OCI-LY3 (cell line): ENCODE measurements at regions not wholly inside any gene's neighbourhood (a gene's known extent, or its start where the extent isn't known, plus 50 kb on each side); places are given as distances from the start of the nearest gene placed in this dataset.
A peak's percentile ranks its signal among the peaks of the same experiment; 100 is the strongest.

ENCODE experiments used
- H2AFZ ChIP-seq: fragments of 200-600, 300-600 bp; shearing (Covaris generic); 2 replicates; pipeline ENCODE4 v1.6.0; 2014; ENCODE audit warnings: antibody characterized with exemption, low read depth, low read length
- H3K27ac ChIP-seq: fragments of 200-600, 300-600 bp; sonication (generic); 2 replicates; pipeline ENCODE4 v1.5.1; 2014; ENCODE audit warnings: mild to moderate bottlenecking, low read length, moderate library complexity, mixed read lengths
- H3K27me3 ChIP-seq: fragments of 200-600, 300-600 bp; sonication (generic); 2 replicates; pipeline ENCODE4 v1.6.1; 2014; ENCODE audit warnings: low read depth, low read length, mixed read lengths
- H3K36me3 ChIP-seq: fragments of 200-600, 300-600 bp; sonication (generic); replicated peaks from 2 replicates; pipeline ENCODE3; 2014; ENCODE audit warnings: low read depth, low read length, mixed read lengths
- H3K4me1 ChIP-seq: fragments of 300-600, 200-600 bp; sonication (generic); 2 replicates; pipeline ENCODE4 v1.6.1; 2014; ENCODE audit warnings: low read length, mixed read lengths
- H3K4me2 ChIP-seq: fragments of 200-600, 300-600 bp; sonication (generic); 2 replicates; pipeline ENCODE4 v1.6.1; 2014; ENCODE audit warnings: low read length, mixed read lengths
- H3K4me3 ChIP-seq: fragments of 300-600, 200-600 bp; sonication (generic); 2 replicates; pipeline ENCODE4 v1.5.1; 2014; ENCODE audit warnings: antibody characterized with exemption, mild to moderate bottlenecking, low read length, moderate library complexity
- H3K79me2 ChIP-seq: fragments of 300-600, 200-600 bp; shearing (Covaris generic); 2 replicates; pipeline ENCODE4 v1.6.1; 2014; ENCODE audit warnings: mild to moderate bottlenecking, low read length, mixed read lengths
- H3K9ac ChIP-seq: fragments of 300-600, 200-600 bp; shearing (Covaris generic); 2 replicates; pipeline ENCODE4 v1.6.0; 2014; ENCODE audit warnings: mild to moderate bottlenecking, low read length, moderate library complexity
- H3K9me3 ChIP-seq: fragments of 200-600, 300-600 bp; shearing (Covaris generic); 2 replicates; pipeline ENCODE4 v1.6.1; 2014; ENCODE audit warnings: low read length, mixed read lengths; ENCODE audit not compliant: insufficient read depth
- H4K20me1 ChIP-seq: fragments of 200-600, 300-600 bp; sonication (generic); 2 replicates; pipeline ENCODE4 v1.6.1; 2016; ENCODE audit warnings: low read length, mixed read lengths; ENCODE audit not compliant: insufficient read depth
- EZH2phosphoT487 ChIP-seq: fragments of 200-600 bp; shearing (Covaris generic); IDR thresholded peaks from 2 replicates; pipeline ENCODE4 v1.6.1; 2018; ENCODE audit warnings: antibody characterized with exemption, mixed run types, low read depth
- TF ChIP-seq, protein P1 (sequence below): fragments of 200-600, 300-600 bp; sonication (generic); IDR thresholded peaks from 2 replicates; pipeline ENCODE4 v1.5.1; 2014; ENCODE audit warnings: antibody characterized with exemption, low read length, low read depth

DNA sequence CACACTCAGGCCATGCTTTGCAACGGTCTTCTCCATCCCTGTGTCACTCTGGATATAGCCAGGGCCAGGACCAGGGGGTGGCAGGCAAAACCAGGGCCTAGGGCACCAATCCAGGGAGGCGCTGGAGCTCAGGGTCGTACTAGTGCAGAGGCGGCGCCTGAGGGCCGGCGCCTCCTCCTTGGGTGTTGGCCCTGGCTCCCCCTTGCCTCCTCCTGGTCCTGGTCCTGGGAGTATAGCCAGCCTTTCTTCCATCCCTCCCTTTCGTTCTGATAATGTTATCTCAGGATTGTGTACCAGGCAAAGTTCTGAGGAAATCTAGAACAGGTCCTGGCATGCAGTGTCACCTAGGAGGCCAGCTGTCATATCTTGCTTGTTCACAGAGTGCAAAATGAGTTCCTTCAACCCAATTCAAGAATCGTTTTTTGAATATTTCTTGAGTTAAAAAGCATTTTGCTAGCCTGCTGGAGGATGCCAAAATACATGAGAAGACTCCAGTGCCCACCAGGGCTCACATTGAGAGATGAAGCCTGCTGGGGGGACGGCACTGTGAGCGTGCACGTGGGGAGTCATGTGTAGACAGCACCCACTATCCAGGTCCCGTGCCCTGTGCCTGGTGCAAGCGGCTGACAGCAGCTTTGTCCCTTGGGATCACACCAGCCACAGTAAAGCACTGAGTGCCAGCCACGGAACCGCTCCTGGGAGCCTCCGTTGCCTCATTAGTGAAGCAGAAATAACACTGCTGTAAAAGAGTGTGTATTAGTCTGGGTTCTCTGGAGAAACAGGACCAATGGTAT is 106.9 kb upstream of the C7orf33 start:
- Histone ChIP-seq H3K9ac (no peak overlapping the region), H4K20me1 (no peaks in the 10 kb centered on the region), H3K4me2 (no peak overlapping the region), H3K27ac (no peak overlapping the region), H2AFZ (no peak overlapping the region), H3K4me3 (no peak overlapping the region), H3K27me3 (peaks cover 7% of the 10 kb centered on the region; the same call in 1 of the 2 replicates), H3K36me3 (no peaks in the 10 kb centered on the region), H3K4me1 (no peaks in the 10 kb centered on the region; the same call in 1 of the 2 replicates), H3K9me3 (no peaks in the 10 kb centered on the region), H3K79me2 (no peaks in the 10 kb centered on the region)
- no peak for TF ChIP-seq EZH2phosphoT487
- TF ChIP-seq, protein P1, sequence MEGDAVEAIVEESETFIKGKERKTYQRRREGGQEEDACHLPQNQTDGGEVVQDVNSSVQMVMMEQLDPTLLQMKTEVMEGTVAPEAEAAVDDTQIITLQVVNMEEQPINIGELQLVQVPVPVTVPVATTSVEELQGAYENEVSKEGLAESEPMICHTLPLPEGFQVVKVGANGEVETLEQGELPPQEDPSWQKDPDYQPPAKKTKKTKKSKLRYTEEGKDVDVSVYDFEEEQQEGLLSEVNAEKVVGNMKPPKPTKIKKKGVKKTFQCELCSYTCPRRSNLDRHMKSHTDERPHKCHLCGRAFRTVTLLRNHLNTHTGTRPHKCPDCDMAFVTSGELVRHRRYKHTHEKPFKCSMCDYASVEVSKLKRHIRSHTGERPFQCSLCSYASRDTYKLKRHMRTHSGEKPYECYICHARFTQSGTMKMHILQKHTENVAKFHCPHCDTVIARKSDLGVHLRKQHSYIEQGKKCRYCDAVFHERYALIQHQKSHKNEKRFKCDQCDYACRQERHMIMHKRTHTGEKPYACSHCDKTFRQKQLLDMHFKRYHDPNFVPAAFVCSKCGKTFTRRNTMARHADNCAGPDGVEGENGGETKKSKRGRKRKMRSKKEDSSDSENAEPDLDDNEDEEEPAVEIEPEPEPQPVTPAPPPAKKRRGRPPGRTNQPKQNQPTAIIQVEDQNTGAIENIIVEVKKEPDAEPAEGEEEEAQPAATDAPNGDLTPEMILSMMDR, result no peak

DNA sequence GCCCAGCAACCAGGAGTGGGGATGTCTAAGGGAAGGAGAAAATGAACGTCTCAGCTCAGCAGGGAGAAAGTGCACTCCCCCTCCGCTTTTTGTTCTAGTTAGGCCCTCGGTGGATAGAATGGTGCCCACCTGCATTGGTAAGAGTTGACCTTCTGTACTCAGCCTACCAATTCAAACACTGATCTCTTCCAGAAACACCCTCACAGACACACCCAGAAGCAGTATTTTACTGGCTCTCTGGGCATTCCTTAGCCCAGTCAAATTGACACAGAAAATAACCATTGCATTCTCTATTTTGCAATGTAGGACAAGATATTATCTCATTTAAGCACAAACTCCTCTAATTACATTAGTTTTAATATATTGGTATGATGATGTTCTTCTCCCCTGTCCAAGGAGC is 106.1 kb upstream of the C7orf33 start:
- Histone ChIP-seq H3K4me3 (no peak overlapping the region), H3K27me3 (peaks cover 3% of the 10 kb centered on the region; the same call in 1 of the 2 replicates), H3K9ac (no peak overlapping the region), H3K36me3 (no peaks in the 10 kb centered on the region), H3K9me3 (no peaks in the 10 kb centered on the region), H3K4me2 (no peak overlapping the region), H3K4me1 (no peaks in the 10 kb centered on the region; the same call in 1 of the 2 replicates), H3K27ac (no peak overlapping the region), H2AFZ (no peak overlapping the region), H4K20me1 (no peaks in the 10 kb centered on the region), H3K79me2 (no peaks in the 10 kb centered on the region)
- TF ChIP-seq, protein P1, result no peak
- TF ChIP-seq EZH2phosphoT487, result no peak

DNA sequence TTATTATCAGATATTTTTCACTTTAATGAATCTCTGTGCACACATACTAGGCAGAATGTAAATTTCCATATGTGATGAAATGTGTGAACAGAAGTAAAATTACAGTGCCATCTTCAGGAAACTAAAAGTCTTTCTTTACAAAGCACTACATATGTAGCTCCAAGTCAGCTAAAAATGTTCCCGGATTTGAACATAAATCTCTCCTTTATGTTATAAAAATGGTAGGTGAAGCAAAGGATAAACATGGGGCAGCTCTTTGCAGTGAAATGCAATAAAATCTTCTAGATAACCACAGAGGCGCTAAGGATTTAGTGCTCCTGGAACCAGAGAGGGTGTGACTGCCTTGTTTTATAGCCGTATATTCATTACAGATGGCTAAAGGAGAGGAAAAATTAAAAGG is 104.9 kb upstream of the C7orf33 start:
- no peaks in the 10 kb centered on the region for H4K20me1 ChIP-seq
- H3K4me1 ChIP-seq, result no peaks in the 10 kb centered on the region
- H3K27me3 ChIP-seq, result peaks cover 4% of the 10 kb centered on the region; the same call in 1 of the 2 replicates
- H2AFZ ChIP-seq, result no peak overlapping the region
- peak overlapping the region; percentile 35 for H3K4me2 ChIP-seq
- no peaks in the 10 kb centered on the region for H3K79me2 ChIP-seq
- H3K9me3 ChIP-seq, result no peaks in the 10 kb centered on the region
- no peak overlapping the region for H3K27ac ChIP-seq
- TF ChIP-seq, protein P1, result peak; percentile 61
- TF ChIP-seq EZH2phosphoT487, result no peak
- H3K9ac ChIP-seq, result no peak overlapping the region
- no peaks in the 10 kb centered on the region for H3K36me3 ChIP-seq
- 0 out of 2 replicates have a peak overlapping the region, but pooled peaks have one; percentile 0 for H3K4me3 ChIP-seq

DNA sequence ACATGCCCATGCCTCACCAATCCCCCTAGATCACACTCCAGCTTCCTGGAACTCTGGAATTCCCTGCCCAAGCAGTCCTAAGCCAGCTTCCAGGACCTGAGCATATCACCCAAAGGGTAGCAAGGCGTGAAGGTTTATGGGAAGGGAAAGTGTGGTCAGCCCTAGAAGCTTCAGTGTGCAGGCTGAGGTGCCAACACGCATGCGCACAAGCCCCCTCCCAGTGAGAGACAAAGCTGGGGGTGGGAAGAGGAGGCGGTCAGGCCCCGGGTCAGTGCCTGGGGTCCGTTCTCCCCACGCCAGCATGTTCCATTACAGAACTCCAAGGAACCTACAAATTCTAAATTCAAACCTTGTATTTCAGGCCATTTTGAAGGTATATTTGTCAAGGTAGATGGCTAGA is 103.6 kb upstream of the C7orf33 start:
- Histone ChIP-seq H3K4me2 (no peak overlapping the region), H3K4me1 (no peaks in the 10 kb centered on the region), H3K79me2 (no peaks in the 10 kb centered on the region), H3K27me3 (peaks cover 12% of the 10 kb centered on the region; the same call in 1 of the 2 replicates), H3K4me3 (no peak overlapping the region), H3K36me3 (no peaks in the 10 kb centered on the region), H3K9ac (no peak overlapping the region), H2AFZ (no peak overlapping the region), H3K27ac (no peak overlapping the region), H3K9me3 (no peaks in the 10 kb centered on the region), H4K20me1 (no peaks in the 10 kb centered on the region)
- TF ChIP-seq, protein P1, result no peak
- TF ChIP-seq EZH2phosphoT487, result no peak
